Activated CD8-positive, alpha-beta memory T cell treated with anti-CD3 and anti-CD28 coated beads for 36 hours (primary cell): ENCODE measurements at regions not wholly inside any gene's neighbourhood (a gene's known extent, or its start where the extent isn't known, plus 50 kb on each side); places are given as distances from the start of the nearest gene placed in this dataset.

Source experiments
- CTCF ChIA-PET: fragments of 350-600 bp; sonication (Branson Sonifier 250); formaldehyde crosslinking; loops from one replicate; lab custom pipeline; 2021; ENCODE audit warnings: antibody characterized with exemption; lab: Charles Lee
- POLR2A ChIA-PET: fragments of 350-600 bp; sonication (Branson Sonifier 250); formaldehyde crosslinking; loops from one replicate; lab custom pipeline; 2021; ENCODE audit warnings: antibody characterized with exemption; lab: Charles Lee

DNA sequence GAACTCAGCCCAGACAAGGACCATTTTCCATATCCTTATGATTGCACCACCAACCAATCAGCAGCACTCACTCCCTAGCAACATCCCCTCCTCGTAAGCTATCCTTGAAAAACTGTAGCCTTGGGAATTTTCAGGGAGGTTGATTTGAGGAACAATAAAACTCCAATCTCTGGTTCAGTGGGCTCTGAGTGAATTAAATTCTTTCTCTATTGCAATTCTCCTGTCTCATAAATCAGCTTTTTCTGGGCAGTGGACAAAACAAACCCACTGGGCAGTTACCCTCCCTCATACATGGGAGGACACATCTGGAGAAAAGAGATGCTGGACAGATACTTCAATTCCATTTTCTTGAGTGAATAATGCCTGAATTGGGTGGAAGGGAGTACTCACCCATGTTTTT, 115.4 kb upstream of the STXBP5 start:
- CTCF ChIA-PET: no interaction called here

DNA sequence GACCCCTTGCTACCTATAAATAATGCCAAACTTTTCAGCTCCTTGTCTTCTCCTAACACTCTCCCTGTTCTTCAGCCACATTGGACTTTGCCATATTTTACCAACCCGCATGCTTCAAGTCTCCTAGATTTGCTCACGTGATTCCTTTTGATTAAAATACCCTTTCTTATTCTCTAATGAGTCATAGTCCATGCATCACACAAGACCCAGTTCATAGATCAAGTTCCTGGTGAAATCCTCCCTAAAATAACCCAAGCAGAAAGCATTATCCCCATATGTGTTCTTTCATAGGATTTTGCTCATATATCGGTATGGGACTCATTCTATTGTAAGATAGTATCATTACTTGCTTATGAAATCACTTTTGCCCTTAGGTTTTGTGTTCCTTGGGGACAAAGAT, 108.9 kb upstream of the STXBP5 start:
- POLR2A ChIA-PET: no interaction called here
- CTCF ChIA-PET: no interaction called here

More for the DNA sequence above, 115.4 kb upstream of the STXBP5 start:
- POLR2A ChIA-PET: no interaction called here

DNA sequence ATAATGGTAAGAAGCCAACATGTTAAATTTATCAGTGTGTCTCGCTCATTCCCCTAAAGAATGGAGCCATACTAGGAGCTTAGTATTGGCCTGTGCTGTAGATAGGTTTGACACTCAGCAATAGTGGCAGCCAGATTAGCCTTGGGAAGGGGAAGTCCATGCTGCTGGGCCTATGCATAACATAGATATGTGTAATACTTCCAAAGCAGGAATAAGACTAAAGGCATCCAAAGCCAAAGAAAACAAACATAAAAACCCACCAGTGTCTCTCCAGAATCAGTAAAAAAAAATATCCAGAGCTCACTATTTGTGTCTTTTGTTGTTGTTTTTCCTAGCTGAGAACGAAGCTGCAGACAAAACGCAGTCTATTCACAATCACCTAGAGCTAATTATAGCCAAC, 104.2 kb upstream of the STXBP5 start:
- POLR2A ChIA-PET: no interaction called here
- CTCF ChIA-PET: no interaction called here

DNA sequence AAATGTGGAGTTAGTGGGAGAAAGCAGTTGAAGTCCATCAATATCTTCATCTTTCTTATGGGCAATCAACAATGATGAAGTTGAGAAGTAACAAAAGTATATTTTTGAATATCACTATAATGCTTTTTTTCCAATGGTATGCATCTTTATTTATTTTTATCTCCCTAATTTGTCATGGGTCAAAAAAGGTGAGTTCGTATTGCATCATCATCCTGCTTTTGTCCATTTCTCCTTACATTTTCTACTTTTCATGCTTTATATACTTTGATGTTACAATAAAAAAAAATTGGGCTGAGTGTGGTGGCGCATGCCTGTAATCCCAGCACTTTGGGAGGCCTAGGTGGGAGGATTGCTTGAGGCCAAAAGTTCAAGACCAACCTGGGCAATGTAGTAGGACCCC, 101.2 kb upstream of the STXBP5 start:
- POLR2A ChIA-PET: no interaction called here
- CTCF ChIA-PET: no interaction called here

DNA sequence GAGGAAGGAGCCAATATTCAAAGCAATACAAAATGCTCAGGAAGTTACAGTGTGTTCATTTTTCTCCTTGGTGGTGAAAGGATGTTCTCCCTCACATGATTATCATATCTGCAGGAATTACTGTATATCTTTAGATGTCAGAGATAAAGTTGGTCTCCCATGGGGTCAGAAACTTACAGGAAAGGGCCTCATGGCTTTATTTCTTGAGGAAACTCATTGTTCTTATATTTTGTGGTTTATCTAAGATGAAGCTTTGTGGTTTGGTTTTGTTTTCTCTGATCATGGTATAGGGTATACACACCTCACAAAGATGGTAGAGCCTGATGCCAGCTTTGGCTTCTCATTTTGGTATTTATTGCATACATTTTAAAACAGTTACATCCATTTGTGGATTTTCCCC, 100.5 kb upstream of the STXBP5 start:
- ChIA-PET CTCF (no interaction called here), POLR2A (no interaction called here)

DNA sequence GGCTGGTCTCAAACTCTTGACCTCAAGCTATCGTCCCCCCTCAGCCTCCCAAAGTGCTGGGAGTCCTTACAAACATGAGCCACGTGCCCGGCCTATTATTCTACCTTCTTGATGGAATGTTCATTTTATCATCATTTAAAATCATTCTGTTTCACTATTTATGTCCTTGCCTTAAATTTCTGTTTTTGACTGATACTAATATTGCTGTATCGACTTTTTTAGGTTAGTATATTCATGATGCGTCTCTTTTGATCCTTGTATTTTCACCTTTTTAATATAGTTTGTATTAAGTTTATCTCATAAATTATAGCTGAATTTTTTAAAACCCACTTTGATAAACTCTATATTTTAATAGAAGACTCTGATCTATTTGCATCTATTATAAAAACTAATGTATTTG, 98.4 kb upstream of the STXBP5 start:
- CTCF ChIA-PET: no interaction called here
- POLR2A ChIA-PET: no interaction called here

DNA sequence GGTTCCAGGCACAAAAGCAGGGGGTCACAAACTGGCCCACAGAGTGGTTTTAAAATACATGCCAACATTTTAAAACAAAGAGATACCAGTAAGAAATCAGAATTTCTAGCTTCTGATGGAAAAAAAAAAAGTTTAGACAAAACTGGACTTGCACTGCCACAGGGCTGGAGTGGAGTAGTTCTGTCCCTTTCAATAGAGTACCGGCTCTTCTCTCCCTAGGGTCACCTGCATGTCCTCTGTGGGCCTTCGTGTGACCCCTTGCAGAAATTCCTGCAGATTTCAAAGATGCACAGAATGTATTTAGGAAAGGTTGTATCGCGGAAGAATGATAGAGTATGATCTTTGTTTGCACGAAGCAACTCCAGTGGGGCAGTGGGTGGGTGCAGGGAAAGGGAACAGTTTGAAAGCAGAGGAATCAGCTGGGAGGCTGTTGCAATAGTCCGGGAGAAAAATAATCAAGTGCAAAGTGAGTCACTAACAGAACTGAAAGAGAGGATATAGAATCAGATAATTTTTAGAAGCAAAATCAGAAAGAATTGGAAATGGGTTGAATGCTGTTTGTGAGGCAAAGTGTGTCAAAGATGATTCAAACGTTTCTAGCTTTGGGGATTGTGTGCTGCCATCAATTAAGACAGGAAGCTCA, 97.3 kb upstream of the STXBP5 start:
- CTCF ChIA-PET: no interaction called here
- POLR2A ChIA-PET: no interaction called here

DNA sequence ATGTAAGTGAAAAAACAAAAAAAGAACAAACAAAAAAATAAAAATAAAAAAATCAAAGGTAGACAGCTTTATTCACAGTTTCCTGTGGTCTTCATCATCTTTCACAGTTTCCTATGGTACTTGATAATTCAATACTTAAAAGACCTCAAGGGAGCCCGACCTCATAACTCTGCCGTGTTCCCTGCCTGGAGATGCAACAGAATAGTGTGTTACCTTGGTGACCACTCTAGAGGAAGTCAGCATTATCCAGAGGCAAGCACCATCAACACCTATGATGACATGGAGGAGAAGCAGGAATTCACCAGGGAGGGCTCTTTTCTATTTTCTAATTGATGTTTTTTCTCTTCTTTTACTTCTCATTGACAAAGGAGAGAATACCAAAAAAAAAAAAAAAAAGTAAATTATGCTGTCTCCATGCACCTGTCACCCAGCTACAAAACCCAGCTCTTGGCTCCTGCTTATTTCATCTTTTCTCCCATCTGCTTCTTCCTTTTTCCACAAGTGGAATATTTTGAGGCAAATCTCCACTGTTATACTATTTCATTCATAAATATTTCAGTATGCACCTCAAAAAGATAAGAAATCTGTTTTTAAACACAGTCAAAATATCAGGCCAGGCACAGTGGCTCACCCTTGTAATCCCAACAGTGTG, 95.8 kb upstream of the STXBP5 start:
- CTCF ChIA-PET: no interaction called here
- POLR2A ChIA-PET: no interaction called here

DNA sequence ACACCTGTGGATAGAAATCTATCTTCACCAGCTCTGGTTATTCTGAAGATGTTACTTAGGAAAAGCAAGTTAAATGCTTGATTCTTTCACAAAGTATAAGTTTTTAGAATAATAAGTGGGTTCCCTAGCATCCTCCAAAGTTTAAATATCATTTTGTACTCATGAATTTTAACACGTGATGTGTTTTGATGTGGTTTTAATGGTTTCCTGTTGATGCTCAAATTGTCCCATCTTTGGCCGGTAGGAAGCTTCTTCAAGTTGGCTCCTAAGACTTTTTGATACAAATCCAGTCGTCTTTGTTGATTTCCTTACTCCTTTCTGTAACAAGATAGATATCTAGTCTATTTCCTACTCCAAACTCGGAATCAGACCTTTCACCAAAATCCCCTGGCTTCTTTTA, 94.5 kb upstream of the STXBP5 start:
- ChIA-PET CTCF (no interaction called here), POLR2A (no interaction called here)

DNA sequence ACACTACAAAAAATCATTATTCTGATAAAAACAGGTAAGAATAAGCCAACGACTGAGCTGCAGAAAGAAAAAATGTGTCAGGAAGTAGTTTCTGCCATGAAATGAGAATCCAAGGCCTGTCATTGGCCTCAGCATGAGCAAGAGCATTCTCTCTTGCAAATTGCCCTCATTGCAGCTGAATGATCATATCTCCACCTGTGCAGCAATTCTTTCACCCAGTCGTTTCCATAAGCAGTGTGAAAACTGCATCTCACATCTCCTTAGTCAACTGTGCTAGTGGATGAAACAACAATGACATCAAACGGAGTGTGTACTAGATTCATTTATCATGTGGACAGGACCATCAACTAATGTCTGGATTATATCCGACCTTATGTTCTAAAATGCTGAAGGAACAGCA, 88.2 kb upstream of the STXBP5 start:
- ChIA-PET CTCF (no interaction called here), POLR2A (no interaction called here)

DNA sequence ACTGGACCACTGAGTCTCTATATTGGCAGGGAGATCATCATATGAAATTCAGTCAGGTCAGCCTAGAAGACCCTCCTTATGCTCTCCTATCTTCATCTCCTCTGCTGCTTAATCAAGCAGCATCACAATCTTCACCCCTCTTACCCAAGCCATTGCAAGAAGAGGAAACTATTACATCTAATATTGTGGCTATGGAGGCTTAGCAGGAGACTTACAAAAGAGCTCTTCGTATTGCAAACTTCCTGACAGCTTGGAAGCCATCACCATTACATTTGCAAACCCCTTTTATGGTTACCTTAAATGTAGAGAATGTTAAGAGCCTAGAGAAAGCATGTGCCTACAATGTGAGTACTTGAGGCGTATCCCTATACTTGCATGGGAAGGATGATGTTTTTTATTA, 87.2 kb upstream of the STXBP5 start:
- POLR2A ChIA-PET: no interaction called here
- CTCF ChIA-PET: no interaction called here

DNA sequence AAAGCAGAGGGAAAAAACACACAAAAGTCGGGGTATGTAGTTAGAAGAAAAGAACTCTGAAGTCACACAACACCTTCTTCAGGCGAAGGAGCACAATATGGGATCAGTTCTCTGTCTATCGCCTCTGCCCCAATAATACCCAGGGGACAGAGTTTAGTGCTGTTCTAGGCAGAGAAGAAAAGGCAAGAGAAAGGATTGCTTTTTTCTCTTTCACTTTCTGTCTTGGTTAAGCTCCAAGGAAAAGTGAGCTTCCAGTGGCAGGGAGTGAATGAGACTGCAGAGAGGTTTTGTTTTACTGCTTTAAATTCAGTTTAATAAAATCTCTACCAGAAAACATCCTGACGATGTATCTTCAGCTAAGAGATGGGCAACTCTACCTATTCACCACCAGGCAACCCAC, 86.6 kb upstream of the STXBP5 start:
- CTCF ChIA-PET: no interaction called here
- POLR2A ChIA-PET: no interaction called here

DNA sequence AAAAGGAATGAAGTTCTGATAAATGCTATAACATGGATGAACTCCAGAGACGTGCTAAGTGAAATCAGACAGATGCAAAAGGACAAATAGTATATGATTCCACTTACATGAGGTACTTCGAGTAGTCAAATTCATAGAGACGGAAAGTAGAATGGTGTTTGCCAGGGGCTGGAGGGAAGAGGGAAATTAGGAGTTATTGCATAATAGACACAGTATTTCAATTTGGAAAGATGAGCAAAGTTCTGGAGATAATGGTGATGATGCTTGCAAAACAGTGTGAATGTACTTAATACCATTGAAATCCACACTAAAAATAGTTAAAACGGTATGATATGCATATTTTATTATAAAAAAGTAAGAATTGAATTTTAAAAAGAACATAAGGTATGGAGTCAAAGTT, 84.9 kb upstream of the STXBP5 start:
- ChIA-PET CTCF (no interaction called here), POLR2A (no interaction called here)

DNA sequence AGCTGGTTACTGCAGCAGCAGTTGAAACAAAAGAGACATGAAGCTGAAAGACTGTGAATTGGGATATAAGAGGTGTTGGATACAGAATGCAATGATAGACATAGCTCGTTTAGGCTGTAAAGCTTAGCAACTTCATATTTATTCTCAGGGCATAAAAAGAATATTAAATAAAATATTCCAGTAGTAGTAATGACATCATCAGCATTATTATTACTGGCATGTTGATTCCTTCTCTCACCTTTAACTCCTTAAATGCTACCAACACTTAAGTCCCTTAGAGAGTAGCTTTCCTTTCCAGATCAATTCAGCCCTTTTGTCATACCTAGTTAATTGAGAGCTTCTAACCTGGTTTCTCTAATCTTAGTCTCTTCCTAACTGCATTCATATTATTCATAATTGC, 81.4 kb upstream of the STXBP5 start:
- POLR2A ChIA-PET: no interaction called here
- CTCF ChIA-PET: no interaction called here

DNA sequence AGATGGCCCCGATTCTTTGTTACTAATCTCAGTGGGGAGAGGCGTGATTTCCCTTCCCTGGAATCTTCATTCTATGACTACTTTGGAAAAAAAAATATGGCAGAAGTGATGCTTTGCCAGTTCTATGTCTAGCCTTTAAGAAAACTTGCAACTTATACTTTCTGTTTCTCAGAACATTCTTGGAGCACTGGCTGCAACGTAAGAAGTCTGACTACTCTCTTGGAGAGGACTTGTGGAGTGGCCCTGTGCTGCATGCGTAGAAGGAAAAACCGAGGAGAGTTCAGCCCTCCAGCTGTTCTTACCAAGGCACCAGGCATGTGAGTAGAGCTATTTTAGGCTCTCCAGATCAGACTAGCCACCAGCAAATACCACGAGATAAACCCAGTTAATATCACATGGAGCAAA, 77.6 kb upstream of the STXBP5 start:
- CTCF ChIA-PET: no interaction called here
- POLR2A ChIA-PET: no interaction called here

DNA sequence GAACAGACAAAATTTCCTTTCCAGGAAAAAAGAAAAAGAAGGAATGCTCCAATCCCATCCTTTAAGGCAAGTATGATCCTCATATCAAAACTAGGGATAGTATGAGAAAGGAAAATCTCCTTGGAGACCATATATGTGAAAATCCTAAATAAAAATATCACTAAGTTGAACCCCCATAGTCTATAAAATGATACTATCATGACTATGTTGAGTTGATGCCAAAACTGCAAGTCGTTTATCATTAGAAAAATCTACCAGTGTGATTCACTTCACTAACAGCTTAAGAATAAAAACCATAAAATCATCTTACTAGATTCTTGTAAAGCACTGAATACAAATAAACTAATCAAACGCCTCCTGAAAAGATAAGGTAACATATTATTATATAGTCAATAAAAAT, 76.6 kb upstream of the STXBP5 start:
- ChIA-PET POLR2A (no interaction called here), CTCF (no interaction called here)

DNA sequence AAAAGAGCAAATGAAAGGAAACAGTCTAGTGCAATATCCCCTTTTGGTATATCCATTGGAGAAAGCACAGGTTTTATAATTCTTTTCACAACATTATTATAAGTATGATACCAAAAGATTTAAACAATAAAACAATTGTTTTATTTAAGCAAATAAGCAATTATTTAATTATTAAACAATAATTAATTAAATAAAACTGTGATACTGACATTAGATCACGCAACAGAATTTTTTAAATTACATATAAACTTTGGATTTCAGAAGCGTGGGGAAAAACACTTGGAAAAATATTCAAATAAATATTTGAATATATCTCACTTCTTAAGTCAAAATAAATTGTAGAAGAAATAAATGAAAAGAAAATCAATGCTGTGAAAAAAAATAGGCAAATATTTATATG, 76.2 kb upstream of the STXBP5 start:
- ChIA-PET POLR2A (no interaction called here), CTCF (no interaction called here)

DNA sequence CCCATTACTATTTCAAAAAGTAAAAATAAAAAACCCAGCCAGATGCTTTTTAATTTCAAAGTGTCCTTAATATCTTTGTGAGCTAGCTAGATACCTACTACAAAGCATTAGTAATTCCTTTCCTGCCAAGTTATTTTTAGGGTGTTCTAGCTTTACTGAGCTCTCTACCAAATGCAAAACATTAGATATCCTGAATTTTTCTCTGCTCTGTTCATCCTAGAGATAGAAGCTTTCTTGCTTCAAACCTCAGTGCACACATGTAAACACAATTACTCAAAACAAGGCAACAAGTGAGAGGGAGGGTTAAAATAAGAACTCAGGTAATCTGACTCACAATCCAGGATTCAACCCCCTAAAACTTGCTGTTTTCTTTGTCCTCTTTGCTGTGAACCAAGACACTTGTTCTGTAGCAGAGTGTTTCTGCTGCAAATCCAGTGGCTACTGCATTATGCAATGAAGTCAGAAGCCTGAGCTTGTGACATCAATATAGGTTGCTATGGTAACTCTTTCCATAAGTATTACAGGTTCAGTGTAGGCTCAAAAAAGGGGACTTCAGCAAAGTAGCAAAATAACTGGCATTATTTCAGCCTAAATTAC, 72.6 kb upstream of the STXBP5 start:
- POLR2A ChIA-PET: no interaction called here

DNA sequence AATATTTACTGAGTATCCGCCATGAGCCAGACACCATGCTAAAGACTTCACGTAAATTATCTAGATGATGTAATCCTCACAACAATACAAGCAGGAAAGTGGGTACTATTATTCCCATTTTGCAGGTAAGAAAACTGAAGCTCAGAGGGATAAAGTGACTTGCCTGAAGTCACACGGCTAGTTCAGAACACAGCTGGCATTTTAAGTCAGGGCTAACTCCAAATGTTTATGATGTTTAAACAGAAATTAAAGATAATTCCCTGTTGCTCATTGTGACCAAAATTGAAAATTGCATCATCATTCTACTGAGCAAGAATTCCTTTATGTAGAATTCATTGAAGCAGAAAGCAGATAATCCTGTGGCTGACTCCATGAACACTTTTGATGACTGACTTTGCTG, 71.3 kb upstream of the STXBP5 start:
- ChIA-PET POLR2A (no interaction called here), CTCF (no interaction called here)

More for the DNA sequence above, 72.6 kb upstream of the STXBP5 start:
- CTCF ChIA-PET: no interaction called here

DNA sequence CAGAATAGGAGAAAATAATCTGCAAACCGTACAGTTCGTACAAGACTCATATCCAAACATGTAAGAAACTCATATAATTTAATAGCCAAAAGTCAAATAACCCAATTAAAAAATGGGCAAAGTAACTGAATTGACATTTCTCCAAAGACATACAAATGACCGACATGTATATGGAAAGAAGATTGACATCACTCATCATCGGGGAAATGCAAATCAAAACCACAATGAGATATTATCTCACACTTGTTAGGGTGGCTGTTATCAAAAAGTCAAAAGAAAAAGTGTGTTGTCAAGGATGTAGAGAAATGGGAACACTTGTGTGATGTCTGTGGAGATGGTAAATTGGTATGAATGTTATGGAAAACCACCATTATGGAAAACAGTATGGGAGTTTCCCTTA, 70.5 kb upstream of the STXBP5 start:
- POLR2A ChIA-PET: no interaction called here
- CTCF ChIA-PET: no interaction called here

DNA sequence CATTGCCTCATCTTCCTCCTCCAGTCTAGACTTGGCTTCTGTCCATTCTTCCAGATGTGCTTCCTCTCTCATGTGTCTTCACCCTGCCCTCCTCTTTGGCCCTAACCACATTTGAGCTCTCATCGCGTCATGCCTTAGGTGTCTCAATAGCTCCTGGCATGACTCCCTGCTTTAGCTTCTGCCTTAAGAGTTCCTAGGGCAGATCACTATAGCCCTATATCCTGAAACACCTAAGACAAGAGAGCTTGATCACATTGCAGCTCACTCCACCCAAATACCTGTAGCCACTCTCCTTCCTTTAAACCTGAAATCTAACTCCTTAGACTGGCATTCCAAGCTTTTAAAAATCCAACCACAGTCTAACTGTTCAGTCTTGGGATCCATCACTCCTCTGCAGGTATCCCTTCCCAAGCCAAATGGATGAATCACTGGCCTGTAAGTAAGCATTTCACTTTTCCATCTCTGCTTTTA, 69.0 kb upstream of the STXBP5 start:
- ChIA-PET POLR2A (no interaction called here), CTCF (no interaction called here)
